Liver (tissue), 7 donors: ENCODE measurements at regions not wholly inside any gene's neighbourhood (a gene's known extent, or its start where the extent isn't known, plus 50 kb on each side); places are given as distances from the start of the nearest gene placed in this dataset.
"Not testable (repeated sequence)": the region's sequence is repeated elsewhere in the genome, so short reads cannot be mapped to it uniquely, and the experiment has no call there.

Experiments used
- DNase-seq: peaks from one replicate; pipeline ENCODE4 v3.0.0-alpha.2; 2017; ENCODE audit warnings: low spot score
- H3K27ac ChIP-seq, 2 donors: one replicate each; pipeline ENCODE4 v1.7.0; 2013; ENCODE audit warnings: inconsistent platforms in 2 of 2, low read length in 2 of 2, control low read depth in 1 of 2, low read depth in 1 of 2, mild to moderate bottlenecking in 1 of 2
- H3K27me3 ChIP-seq, 4 donors: one replicate each; pipeline versions ENCODE4 v1.6.1 to v1.7.0; 2013; ENCODE audit warnings: low read length in 3 of 4, inconsistent platforms in 1 of 4, mild to moderate bottlenecking in 1 of 4, moderate library complexity in 1 of 4; ENCODE audit not compliant: control insufficient read depth in 4 of 4, insufficient read depth in 4 of 4
- H3K36me3 ChIP-seq, 4 donors: one replicate each; pipeline versions ENCODE4 v1.6.1 to v1.7.0; 2013; ENCODE audit warnings: low read length in 3 of 4, mild to moderate bottlenecking in 3 of 4, low read depth in 1 of 4, moderate library complexity in 1 of 4; ENCODE audit not compliant: control insufficient read depth in 4 of 4, insufficient read depth in 3 of 4
- H3K4me1 ChIP-seq, 4 donors: one replicate each; pipeline versions ENCODE4 v1.6.1 to v1.7.0; 2013; ENCODE audit warnings: low read length in 3 of 4, mild to moderate bottlenecking in 3 of 4, moderate library complexity in 1 of 4; ENCODE audit not compliant: control insufficient read depth in 4 of 4, insufficient read depth in 4 of 4
- H3K4me3 ChIP-seq, 3 donors: one replicate each; pipeline versions ENCODE4 v1.6.1 to v1.7.0; 2013; ENCODE audit warnings: low read length in 3 of 3, control low read depth in 1 of 3, low read depth in 1 of 3, mild to moderate bottlenecking in 1 of 3
- H3K9ac ChIP-seq, 2 donors: one replicate each; pipeline ENCODE4 v1.7.0; 2013; ENCODE audit warnings: low read length in 2 of 2, mild to moderate bottlenecking in 2 of 2, moderate library complexity in 2 of 2, control low read depth in 1 of 2, low read depth in 1 of 2
- H3K9me3 ChIP-seq, 4 donors: one replicate each; pipeline versions ENCODE4 v1.6.1 to v1.7.0; 2013; ENCODE audit warnings: low read length in 3 of 4; ENCODE audit not compliant: control insufficient read depth in 4 of 4
- FOXA2 ChIP-seq: IDR thresholded peaks from 2 replicates; pipeline ENCODE4 v1.6.1; 2016; ENCODE audit warnings: antibody characterized with exemption
- HNF4A ChIP-seq, 2 donors: conservative IDR thresholded peaks; 2 replicates each; pipeline ENCODE4 v1.6.1; 2016; ENCODE audit warnings: antibody characterized with exemption in 2 of 2, mild to moderate bottlenecking in 2 of 2
- HNF4G ChIP-seq: IDR thresholded peaks from 2 replicates; pipeline ENCODE4 v1.6.1; 2016; ENCODE audit warnings: antibody characterized with exemption
- JUND ChIP-seq, 2 donors: IDR thresholded peaks; 2 replicates each; pipeline ENCODE4 v1.6.1; 2016; ENCODE audit warnings: antibody characterized with exemption in 2 of 2
- NR2F2 ChIP-seq: IDR thresholded peaks from 2 replicates; pipeline ENCODE4 v1.6.1; 2016; ENCODE audit warnings: antibody characterized with exemption
- REST ChIP-seq: IDR thresholded peaks from 2 replicates; pipeline ENCODE4 v1.6.1; 2016; ENCODE audit warnings: antibody characterized with exemption, mild to moderate bottlenecking
- ZBTB33 ChIP-seq: IDR thresholded peaks from 2 replicates; pipeline ENCODE4 v1.6.1; 2016; ENCODE audit warnings: antibody characterized with exemption
- WGBS: extraction: QIAGEN DNeasy Blood & Tissue Kit; methylation state at CpG from one replicate; pipeline ENCODE4 v1.1.7; 2013; 5-methylcytosine and 5-hydroxymethylcytosine counted together
- TF ChIP-seq, protein P1 (sequence below): IDR thresholded peaks from 2 replicates; pipeline ENCODE4 v1.6.1; 2016; ENCODE audit warnings: antibody characterized with exemption
- donor health status: healthy.
- donor health status: healthy.
- donor health status: healthy.
- donor health status: healthy.

DNA sequence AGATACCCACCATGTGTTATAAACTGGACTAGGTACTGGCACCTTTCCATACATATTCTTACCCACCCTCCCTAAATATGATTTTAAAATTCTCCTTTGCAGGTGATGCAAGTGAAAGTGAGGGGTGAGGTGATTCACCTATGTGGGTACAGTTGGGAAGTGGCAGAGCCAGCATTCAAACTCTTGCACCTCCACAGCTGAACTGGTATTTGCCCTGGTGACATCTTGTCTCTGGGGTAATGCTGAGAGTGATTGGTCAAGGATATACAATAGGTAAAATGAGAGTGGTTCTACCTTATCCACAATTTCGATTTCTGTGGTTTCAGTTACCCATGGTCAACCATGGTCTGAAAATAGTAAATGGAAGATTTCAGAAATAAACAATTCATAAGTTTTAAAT is 288.2 kb downstream of the MIAT start (continued):
- TF ChIP-seq REST (no peak), HNF4G (no peak), HNF4A (conservative IDR thresholded peaks at IDR 0.05) (no peak), NR2F2 (no peak), FOXA2 (no peak), JUND (IDR thresholded peaks at IDR 0.05) (no peak)
- TF ChIP-seq, protein P1, sequence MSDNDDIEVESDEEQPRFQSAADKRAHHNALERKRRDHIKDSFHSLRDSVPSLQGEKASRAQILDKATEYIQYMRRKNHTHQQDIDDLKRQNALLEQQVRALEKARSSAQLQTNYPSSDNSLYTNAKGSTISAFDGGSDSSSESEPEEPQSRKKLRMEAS, result no peak

- no peaks in the 10 kb centered on the region for H3K36me3 ChIP-seq
- no peak for DNase-seq
- no peaks in the 10 kb centered on the region for H3K4me1 ChIP-seq
- TF ChIP-seq ZBTB33 (no peak), REST (peak; percentile 92)
- no peak overlapping the region for H3K9ac ChIP-seq
- H3K9me3 ChIP-seq, result no peaks in the 10 kb centered on the region
- H3K27ac ChIP-seq, result no peak overlapping the region
- H3K27me3 ChIP-seq, result peaks cover 0 to 8% (median 1%) of the 10 kb centered on the region in 4 donors
- WGBS, result 76% methylated on average over 3 of the region's 3 CpGs
- H3K4me3 ChIP-seq, result no peak overlapping the region
Observed at GRCh38 chr22:26949193-26949592, 291.8 kb downstream of the MIAT start.

DNA sequence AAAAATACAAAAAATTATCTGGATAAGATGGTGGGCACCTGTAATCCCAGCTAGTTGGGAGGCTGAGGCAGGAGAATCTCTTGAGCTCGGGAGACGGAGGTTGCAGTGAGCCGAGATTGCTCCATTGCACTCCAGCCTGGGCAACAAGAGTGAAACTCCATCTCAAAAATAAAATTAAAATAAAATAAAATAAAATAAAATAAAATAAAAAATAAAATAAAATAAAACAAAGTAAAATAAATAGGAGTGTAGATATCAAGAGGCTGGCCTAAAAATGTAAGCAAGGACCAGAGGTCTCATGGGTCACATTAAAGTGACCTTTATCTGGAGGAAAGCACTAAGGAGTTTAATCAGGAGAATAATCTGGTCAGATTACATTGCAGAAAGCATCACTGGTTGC is 293.8 kb downstream of the MIAT start:
- peaks cover 0 to 19% (median 3%) of the 10 kb centered on the region in 4 donors for H3K27me3 ChIP-seq
- not testable (repeated sequence) for H3K36me3 ChIP-seq, H3K9me3 ChIP-seq, H3K27ac ChIP-seq, H3K4me3 ChIP-seq, DNase-seq, H3K4me1 ChIP-seq, H3K9ac ChIP-seq
- WGBS, result 87% methylated on average over 3 of the region's 3 CpGs
